ENCODE measurements at regions not wholly inside any gene's neighbourhood (a gene's known extent, or its start where the extent isn't known, plus 50 kb on each side); places are given as distances from the start of the nearest gene placed in this dataset.

GRCh38 chr1:201724766-201725118 lies 104.2 kb upstream of the IPO9 start:
- peak; percentile 34 for ATAC-seq
- no peaks in the 10 kb centered on the region for H3K9me3 ChIP-seq

GRCh38 chr1:201726700-201727099 lies 102.3 kb upstream of the IPO9 start:
- Histone ChIP-seq H3K27ac (no peak overlapping the region), H3K27me3 (no peaks in the 10 kb centered on the region), H3K4me3 (no peak overlapping the region), H3K4me1 (peaks cover 7 to 15% of the 10 kb centered on the region in 2 donors), H3K9me3 (no peaks in the 10 kb centered on the region), H3K36me3 (no peaks in the 10 kb centered on the region)
- no peak for TF ChIP-seq CTCF (IDR thresholded peaks at IDR 0.05)
- ATAC-seq (peak; percentile 86), DNase-seq (no peak)
- intact Hi-C loops (cut with DNase I), result no loop called here

More at GRCh38 chr1:201724766-201725118, 104.2 kb upstream of the IPO9 start:
- TF ChIP-seq CTCF (IDR thresholded peaks at IDR 0.05), result no peak
- intact Hi-C loops (cut with DNase I), result no loop called here
- H3K27ac ChIP-seq, result peak overlapping the region; percentile 37 to 79
- peaks cover 9 to 15% of the 10 kb centered on the region in 2 donors for H3K4me1 ChIP-seq
- no peak overlapping the region for H3K4me3 ChIP-seq
- H3K27me3 ChIP-seq, result no peaks in the 10 kb centered on the region
- DNase-seq, result peak in 2 of 4 donors; percentile 63 to 85
- no peaks in the 10 kb centered on the region for H3K36me3 ChIP-seq

- no peaks in the 10 kb centered on the region for H3K27me3 ChIP-seq
- peaks cover 7 to 15% of the 10 kb centered on the region in 2 donors for H3K4me1 ChIP-seq
- no peak for DNase-seq
- no peak overlapping the region for H3K4me3 ChIP-seq
- no peaks in the 10 kb centered on the region for H3K36me3 ChIP-seq
- TF ChIP-seq CTCF (IDR thresholded peaks at IDR 0.05), result no peak
- no peak overlapping the region for H3K27ac ChIP-seq
- no peaks in the 10 kb centered on the region for H3K9me3 ChIP-seq
- intact Hi-C loops (cut with DNase I), result no loop called here
- ATAC-seq, result no peak
Measured at GRCh38 chr1:201728731-201729130, 100.2 kb upstream of the IPO9 start.

- H3K27ac ChIP-seq, result no peak overlapping the region
- TF ChIP-seq CTCF (IDR thresholded peaks at IDR 0.05), result no peak
- intact Hi-C loops (cut with DNase I), result no loop called here
- ATAC-seq, result no peak
- H3K36me3 ChIP-seq, result no peaks in the 10 kb centered on the region
- no peak overlapping the region for H3K4me3 ChIP-seq
- peaks cover 7% of the 10 kb centered on the region in 2 donors for H3K4me1 ChIP-seq
- no peak for DNase-seq
- no peaks in the 10 kb centered on the region for H3K9me3 ChIP-seq
- H3K27me3 ChIP-seq, result no peaks in the 10 kb centered on the region
Measured at GRCh38 chr1:201729973-201730608, 98.9 kb upstream of the IPO9 start.

GRCh38 chr1:201730611-201731010 lies 98.3 kb upstream of the IPO9 start:
- ATAC-seq (no peak), DNase-seq (no peak)
- no peak for TF ChIP-seq CTCF (IDR thresholded peaks at IDR 0.05)
- Histone ChIP-seq H3K27me3 (no peaks in the 10 kb centered on the region), H3K36me3 (no peaks in the 10 kb centered on the region), H3K27ac (no peak overlapping the region), H3K9me3 (no peaks in the 10 kb centered on the region), H3K4me1 (peaks cover 5 to 7% of the 10 kb centered on the region in 2 donors), H3K4me3 (no peak overlapping the region)
- intact Hi-C loops (cut with DNase I), result no loop called here

Measured in left lung (tissue), 4 donors.